AG08395 (cell line): ENCODE measurements at regions not wholly inside any gene's neighbourhood (a gene's known extent, or its start where the extent isn't known, plus 50 kb on each side); places are given as distances from the start of the nearest gene placed in this dataset.

Experiments
- DNase-seq: peaks from one replicate; pipeline ENCODE4 v3.0.0; 2012; ENCODE audit warnings: mixed read lengths, low spot score

GRCh38 chr13:31081316-31081715 lies 80.4 kb downstream of the HSPH1 start:
- no peak for DNase-seq

DNA sequence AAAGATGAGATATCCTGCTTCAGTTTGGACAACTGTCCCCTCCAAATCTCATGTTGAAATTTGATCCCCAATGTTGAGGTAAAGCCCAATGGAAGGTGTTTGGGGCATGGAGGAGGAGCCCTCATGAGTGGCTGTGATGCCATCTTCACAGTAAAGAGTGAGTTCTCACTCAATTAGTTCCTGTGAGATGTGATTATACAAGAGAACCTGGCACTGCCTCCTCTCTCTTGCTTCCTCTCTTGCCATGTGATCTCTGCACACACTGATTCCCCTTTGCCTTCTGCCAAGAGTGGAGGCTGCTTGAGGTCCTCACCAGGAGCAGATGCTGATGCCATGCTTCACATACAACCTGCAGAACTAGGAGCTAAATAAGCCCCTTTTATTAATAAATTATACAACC lies 86.9 kb downstream of the HSPH1 start:
- no peak for DNase-seq

DNA sequence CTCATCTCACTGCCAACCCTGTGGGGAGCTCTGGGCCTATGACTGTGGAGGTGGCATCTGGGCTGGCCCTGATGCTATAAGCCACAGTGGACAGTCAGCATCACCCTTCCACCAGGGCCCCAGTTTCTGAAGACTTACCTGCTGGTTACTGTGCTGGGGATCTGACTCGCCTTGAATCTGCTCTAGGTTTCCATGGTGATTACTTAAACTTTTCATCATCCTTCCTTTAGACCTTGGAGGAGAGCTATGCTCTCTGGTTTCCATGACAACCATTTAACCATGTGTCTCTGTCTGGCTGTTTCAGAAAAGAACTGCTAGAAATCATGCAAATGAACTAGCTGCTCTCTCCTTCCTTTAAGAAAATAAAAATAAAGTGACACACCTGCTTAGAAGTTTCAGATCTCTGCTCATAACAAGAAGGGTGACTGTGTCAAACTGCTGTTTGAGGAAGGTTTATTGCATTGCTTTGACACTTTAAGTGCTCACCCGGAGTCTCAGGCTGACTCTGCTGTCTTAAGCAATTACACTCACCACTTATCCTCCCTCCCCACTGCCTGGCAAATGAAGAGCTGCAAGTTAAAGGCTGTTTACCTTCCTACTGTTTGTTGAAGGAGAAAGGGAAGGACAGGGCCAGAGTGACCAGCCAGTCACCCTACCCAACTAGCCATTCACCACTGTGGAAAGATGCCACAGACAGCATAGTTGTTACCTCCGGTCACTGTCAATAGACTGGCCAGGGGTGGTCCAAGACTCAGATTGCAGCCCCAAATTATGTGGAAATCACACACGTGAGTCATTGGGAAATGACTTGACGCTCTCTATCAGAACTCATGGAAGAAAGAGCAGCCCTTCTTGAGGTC lies 87.6 kb downstream of the HSPH1 start:
- no peak for DNase-seq

GRCh38 chr13:31072041-31072440 lies 89.7 kb downstream of the HSPH1 start:
- DNase-seq, result peak; percentile 31

- DNase-seq, result no peak
These were observed 91.7 kb downstream of the HSPH1 start for GRCh38 chr13:31069808-31070534.

- no peak for DNase-seq
These were observed 93.6 kb downstream of the HSPH1 start for GRCh38 chr13:31068119-31068423.

GRCh38 chr13:31067416-31068118 lies 94.1 kb downstream of the HSPH1 start:
- DNase-seq, result peak; percentile 62

DNA sequence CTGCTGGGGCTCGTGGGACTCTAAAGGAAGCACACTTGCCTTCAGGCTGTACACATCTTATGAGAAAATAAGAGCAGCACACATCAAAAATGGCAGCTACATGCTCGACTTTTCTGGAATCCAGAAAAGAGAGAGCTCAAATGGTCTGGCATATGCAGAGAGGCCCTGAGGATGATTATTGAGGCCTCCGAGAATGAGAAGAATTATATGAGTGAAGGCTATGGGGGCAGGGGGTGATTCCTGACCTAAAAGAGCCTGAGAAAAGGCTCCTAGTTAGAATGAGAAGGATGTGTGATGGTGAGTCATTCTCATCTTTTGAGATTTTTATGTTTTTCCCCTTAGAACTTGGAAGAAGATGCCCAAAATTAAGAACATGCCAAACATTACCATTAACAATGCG lies 97.1 kb downstream of the HSPH1 start:
- DNase-seq, result no peak

GRCh38 chr13:31063772-31064171 lies 97.9 kb downstream of the HSPH1 start:
- no peak for DNase-seq

- DNase-seq, result no peak
These were observed 101.0 kb downstream of the HSPH1 start for GRCh38 chr13:31060655-31061054.

DNA sequence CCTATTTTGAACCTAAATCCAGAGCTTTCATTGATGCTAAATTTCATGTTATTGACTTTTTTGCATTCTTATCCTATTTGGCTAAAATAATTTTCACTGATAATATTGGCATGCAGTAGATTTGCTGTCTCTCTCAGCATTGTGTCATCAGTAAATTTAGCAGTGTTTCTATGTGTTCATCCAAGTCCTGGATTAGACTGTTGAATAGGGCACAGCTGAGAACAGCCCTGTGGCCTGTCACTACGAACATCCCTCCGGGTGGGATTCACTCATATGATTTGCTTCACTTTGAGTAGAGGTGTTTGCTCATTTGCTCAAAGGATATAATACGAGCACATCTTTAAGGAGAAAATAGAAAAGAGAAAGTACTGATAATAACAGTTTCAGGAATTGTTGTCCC lies 101.5 kb downstream of the HSPH1 start:
- no peak for DNase-seq

DNA sequence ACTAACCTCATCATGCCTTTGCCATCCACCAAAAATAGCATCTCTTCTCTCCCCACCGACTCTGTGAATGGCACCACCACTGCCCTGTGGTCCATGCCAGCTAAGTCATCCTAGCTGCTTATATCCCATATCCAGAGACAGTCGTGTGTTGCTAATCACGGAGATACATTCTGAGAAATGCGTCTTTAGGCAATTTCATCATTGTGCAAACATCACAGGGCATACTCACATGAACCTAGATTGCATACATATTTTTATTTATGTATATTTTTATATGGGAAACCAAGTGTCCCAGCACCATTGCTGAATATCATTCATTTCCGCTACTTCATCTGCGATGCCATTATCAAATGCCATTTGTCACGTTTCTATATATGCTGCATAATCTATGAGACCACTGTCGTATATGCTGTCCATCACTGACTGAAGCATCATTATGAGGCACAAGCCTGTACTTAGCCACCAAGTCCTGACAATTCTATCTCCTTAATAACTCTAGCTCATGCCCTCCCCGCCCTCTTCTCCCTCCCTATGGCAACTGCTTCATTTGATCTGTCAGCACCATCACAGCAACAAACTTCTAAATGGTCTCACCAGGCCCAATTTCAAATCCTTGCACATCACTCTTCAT lies 104.2 kb downstream of the HSPH1 start:
- DNase-seq, result no peak

DNA sequence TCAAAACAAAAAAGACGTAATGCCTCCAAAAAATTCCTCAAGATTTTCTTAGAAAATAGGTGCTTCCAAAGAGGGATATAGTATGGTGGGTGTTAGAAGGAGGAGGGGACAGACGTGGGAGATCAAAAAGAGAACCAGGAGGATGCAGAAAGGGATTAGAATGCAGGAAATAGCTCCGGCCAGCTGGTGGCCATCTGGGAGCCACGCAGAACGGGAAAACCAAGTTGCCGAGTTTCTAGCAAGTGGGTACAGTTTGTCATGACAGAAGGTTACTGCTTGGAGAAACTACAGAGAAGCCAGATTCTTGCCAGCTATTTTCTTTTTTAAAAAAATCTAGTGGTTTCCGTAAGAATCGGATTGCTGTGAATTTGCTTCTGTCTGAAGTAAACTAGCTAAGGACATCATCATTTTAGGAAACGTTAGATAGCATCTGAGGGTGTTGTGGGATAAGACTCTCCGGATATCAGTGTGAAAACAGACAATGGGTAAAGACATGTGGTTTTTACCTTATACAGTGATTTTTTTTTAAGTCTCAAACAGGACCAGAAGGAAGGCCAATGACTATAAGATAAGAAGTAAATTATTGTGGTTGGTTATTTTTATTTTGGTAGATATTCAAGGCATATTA lies 104.9 kb downstream of the HSPH1 start:
- peak; percentile 41 for DNase-seq

GRCh38 chr13:31055589-31055988 lies 106.1 kb downstream of the HSPH1 start:
- DNase-seq, result no peak

GRCh38 chr13:31054632-31055031 lies 107.1 kb downstream of the HSPH1 start:
- no peak for DNase-seq

- DNase-seq, result no peak
These were observed 107.8 kb downstream of the HSPH1 start for GRCh38 chr13:31053896-31054295.

DNA sequence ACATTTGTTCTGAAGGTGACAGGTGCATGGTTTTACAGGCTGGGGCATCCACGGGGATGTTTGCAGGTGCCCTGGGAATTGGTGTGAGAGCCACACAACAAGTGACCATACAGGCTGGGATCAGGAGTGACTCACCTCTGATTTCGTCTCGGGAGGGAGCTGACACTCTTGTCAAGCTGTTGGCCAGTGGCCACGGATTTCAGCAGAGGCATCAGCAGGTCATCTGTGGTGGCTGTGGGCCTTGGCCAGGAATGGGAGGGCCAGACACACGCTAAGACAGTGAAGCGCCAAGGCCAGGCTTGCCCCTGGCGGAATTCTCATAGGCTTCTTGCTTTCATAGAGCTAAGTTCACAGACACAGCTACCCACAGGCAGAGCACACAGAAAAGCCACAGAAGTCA lies 108.6 kb downstream of the HSPH1 start:
- peak; percentile 31 for DNase-seq

DNA sequence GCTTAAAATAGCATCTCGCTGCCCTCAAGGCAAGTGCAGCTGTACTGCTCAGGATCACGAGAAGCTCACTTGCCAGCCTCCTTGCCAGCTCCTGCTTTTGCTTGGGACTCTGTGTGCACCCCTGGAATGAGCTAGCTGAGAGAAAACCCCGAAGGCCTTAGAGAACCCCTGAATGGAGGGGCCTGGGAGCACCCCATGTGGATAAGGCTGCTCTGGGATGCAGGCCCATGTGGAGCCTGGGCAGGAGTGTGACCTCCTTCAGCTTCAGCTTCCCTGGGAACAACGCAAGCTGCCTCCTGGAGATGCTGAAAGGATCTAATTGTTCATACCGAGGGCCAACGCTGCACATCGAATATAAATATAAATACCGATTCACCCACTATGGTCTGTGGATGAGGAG lies 109.2 kb downstream of the HSPH1 start:
- no peak for DNase-seq

DNA sequence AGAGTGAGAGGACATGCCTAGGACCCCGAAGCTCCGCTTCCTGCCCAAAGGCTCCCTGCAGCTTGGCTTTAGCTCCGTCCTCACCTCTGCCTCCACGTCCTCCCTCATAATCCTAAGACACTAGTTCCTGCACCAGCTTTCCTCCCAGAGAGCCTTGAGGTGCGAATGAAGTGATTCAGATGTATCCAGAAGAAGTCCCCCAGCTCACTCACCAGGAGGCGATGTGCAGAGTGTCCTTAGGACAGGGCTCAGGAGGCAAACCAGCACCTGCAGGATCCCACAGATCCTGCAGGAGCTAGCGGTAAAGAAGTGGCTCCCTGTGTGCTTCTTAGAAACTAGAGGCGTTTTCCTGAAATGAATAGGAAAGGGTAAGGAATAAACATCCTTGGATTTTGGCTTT lies 109.7 kb downstream of the HSPH1 start:
- DNase-seq, result no peak

DNA sequence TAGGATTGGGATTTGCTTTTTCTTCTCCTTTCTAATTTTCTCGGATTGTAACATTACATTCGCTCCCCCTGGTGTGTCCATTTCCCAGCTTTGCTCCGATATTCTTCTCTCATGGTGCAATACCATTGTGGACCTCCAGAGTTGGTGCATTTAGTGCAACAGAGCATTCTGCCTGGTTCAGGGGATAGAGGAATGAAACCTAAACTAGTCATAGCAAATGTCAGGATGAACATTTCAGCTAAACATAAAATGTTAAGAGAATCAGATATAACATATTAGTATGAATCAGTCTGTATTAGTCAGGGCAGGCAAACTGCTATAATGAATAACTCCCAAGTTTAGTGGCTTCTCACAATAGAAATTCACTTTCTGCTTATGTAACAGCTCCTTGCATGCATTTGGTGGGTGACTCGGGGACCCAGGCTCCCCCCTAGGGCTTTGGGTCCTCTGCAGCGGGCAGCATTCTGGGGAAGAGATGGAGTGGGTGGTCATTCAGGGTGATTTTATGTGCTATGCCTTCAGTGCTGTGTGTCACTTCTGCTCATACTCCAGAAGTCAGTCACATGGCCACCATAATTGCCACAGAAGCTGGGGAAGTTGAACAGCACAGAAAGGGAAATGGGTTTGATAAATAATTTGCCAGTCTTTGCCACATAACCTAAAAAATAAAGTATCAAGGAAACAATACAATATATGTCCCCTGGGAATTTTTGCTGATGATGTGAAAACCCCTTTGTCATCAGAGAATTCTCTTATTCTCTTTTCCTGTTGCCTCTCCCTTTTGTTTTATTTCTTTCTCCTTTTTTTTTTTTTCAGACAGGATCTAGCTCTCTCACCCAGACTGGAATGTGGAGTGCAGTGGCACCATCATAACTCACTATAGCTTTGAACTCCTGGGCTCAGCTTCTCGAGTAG lies 111.0 kb downstream of the HSPH1 start:
- no peak for DNase-seq

DNA sequence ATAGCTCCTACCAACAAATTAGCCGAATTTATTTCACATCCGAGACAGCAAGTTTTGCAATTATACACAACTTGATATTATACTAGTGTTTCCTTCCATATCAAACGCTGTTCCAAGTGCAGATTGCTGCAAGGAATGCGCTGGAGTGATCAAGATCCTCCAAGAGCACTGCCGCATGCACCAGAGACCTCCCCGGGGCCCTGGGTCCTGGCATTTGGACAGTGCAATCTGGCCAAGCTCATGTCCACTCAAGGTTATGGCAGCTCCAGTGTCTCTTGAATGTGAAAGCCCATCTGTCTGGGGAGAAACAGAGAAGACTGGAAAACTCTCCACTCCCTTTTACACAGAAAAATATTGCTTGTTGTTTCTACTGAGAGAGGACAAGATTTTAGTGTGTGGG lies 111.9 kb downstream of the HSPH1 start:
- DNase-seq, result no peak
